ACC112 (cell line): ENCODE measurements at regions not wholly inside any gene's neighbourhood (a gene's known extent, or its start where the extent isn't known, plus 50 kb on each side); places are given as distances from the start of the nearest gene placed in this dataset.
A peak's percentile ranks its signal among the peaks of the same experiment; 100 is the strongest.

Source experiments
- H2AFZ ChIP-seq: fragments of 200-600 bp; sonication (generic); one replicate; pipeline ENCODE4 v1.6.0; 2017; ENCODE audit warnings: antibody characterized with exemption, low read length; ENCODE audit not compliant: unreplicated experiment
- H3K27ac ChIP-seq: fragments of 200-600 bp; sonication (generic); 2 replicates; pipeline ENCODE4 v1.5.1; 2014; ENCODE audit warnings: low read depth, mild to moderate bottlenecking, antibody characterized with exemption, low read length, moderate library complexity
- H3K27me3 ChIP-seq: fragments of 200-600 bp; sonication (generic); 2 replicates; pipeline ENCODE4 v1.6.1; 2014; ENCODE audit warnings: mild to moderate bottlenecking, antibody characterized with exemption, low read length, moderate library complexity, mixed read lengths; ENCODE audit not compliant: insufficient read depth
- H3K36me3 ChIP-seq: fragments of 200-600 bp; sonication (generic); 2 replicates; pipeline ENCODE4 v1.6.1; 2016; ENCODE audit warnings: mild to moderate bottlenecking, antibody characterized with exemption, low read length, moderate library complexity, mixed read lengths; ENCODE audit not compliant: insufficient read depth
- H3K4me1 ChIP-seq: fragments of 200-600 bp; sonication (generic); one replicate; pipeline ENCODE4 v1.6.1; 2016; ENCODE audit warnings: low read length, mixed read lengths; ENCODE audit not compliant: insufficient read depth, unreplicated experiment, control insufficient read depth
- H3K4me3 ChIP-seq: fragments of 200-600 bp; sonication (generic); 2 replicates; pipeline ENCODE4 v1.5.1; 2014; ENCODE audit warnings: mild to moderate bottlenecking, low read depth, low read length
- H3K79me2 ChIP-seq: fragments of 200-600 bp; sonication (generic); one replicate; pipeline ENCODE4 v1.6.0; 2016; ENCODE audit warnings: low read length; ENCODE audit not compliant: control insufficient read depth, unreplicated experiment, insufficient read depth

DNA sequence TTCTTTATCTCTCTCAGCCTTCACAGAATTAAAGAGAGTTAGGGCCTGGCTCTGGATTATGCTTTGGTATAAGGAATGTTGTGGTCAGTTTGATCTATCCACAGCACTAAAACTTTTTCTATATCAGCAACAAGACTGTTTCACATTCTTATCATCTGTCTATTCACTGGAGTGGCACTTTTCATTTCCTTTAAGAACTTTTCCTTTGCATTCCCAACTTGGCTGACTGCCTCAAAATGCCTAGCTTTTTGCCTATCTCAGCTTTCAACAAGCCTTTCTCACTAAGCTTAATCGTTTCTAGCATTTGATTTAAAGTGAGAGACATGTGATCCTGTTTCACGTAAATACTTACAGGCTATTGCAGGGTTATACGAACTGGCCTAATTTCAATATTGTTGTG is 471.8 kb downstream of the GBE1 start:
- H3K79me2 ChIP-seq: no peaks in the 10 kb centered on the region
- H3K36me3 ChIP-seq: no peaks in the 10 kb centered on the region
- H3K4me1 ChIP-seq: no peaks in the 10 kb centered on the region
- H2AFZ ChIP-seq: no peak overlapping the region
- no peak overlapping the region for H3K4me3 ChIP-seq
- H3K27ac ChIP-seq: no peak overlapping the region
- H3K27me3 ChIP-seq: no peaks in the 10 kb centered on the region

DNA sequence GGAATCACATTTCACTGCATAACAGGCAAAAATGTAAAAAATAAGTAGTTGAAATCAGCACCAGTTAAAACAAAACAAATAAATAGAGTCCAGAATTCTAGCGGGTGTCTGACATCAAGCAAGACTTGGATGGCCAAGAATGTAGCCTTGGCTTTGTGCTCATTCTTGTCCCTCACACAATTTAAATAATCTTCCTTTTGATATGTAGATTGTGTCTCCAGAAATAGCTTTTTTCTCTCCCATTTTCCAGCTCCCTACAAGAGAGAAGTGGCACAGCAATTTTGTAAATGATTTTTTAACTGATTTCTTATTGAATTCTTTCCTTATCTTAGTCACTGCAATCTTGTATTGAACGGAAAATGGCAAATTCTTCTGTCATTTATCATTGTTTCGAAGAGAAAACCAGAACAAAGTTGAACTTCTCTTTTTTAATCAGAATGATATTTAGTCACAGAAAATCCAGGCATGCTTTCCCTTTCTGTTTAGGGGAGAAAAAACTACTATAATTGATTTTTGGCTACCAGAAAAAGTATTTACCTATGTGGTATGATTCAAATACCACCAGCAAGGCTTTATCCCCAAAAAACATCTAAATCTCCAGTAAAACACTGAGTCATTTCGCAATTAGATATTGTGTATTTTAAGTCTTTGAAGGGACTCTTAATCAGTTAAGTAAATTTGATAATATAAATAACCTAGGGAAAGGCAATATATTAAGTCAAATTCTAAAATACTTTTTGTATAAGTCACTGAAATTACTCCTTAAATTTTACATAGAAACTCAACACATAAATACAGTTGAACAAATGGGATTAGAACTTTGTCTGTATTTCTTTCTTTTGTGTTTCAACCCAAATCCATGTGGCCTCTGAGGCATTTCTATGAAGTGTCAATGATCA is 481.7 kb downstream of the GBE1 start:
- H3K27me3 ChIP-seq: no peaks in the 10 kb centered on the region
- peak overlapping the region; percentile 58 for H3K4me3 ChIP-seq
- peaks cover 32% of the 10 kb centered on the region for H3K4me1 ChIP-seq
- no peaks in the 10 kb centered on the region for H3K36me3 ChIP-seq
- H3K79me2 ChIP-seq: no peaks in the 10 kb centered on the region
- H3K27ac ChIP-seq: peak overlapping the region; percentile 94
- peak overlapping the region; percentile 68 for H2AFZ ChIP-seq

DNA sequence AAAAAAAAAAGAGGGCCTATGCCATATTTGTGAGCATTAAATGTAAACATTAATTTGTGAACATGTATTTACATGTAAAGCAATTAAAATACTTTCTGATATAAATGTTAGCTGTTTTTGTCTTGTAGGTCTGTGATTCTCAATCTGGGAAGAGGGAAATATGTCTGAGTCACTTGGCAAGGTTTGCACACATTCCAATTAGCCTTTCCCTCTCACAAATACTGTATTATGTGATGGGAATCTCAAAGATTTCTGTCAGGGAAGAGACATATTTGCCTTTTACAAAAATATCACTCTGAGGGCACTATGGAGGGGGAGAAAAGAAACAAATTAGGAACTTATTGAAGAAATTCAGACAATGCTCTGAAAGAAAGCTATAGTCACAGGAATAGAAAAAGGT is 483.6 kb downstream of the GBE1 start:
- Histone ChIP-seq H2AFZ (no peak overlapping the region), H3K4me3 (no peak overlapping the region), H3K4me1 (peaks cover 37% of the 10 kb centered on the region), H3K27ac (peak overlapping the region; percentile 94; the same call in 1 of the 2 replicates), H3K79me2 (no peaks in the 10 kb centered on the region), H3K27me3 (no peaks in the 10 kb centered on the region), H3K36me3 (no peaks in the 10 kb centered on the region)

DNA sequence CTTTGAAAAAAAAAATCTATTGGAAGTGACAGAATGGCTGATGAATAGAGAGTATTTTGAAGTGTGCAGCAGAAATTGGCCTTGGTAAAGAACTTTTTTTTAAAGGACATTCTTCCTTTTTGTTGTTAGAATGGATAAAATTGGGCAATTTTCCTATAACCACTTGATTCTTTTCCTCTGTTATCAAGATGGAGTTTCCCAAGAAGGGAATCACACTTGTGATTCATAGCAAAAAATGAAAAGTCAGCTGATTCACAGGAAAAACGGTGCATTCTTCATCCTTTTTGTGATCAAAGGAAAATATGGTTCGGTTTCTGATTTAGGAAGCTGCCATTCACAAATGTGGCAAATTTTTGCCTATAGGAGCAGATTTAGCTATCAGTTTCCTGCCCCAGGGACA is 486.8 kb downstream of the GBE1 start:
- Histone ChIP-seq H3K27me3 (no peaks in the 10 kb centered on the region), H2AFZ (no peak overlapping the region), H3K27ac (peak overlapping the region; percentile 53; the same call in 1 of the 2 replicates), H3K4me3 (no peak overlapping the region), H3K79me2 (no peaks in the 10 kb centered on the region), H3K4me1 (peaks cover 24% of the 10 kb centered on the region), H3K36me3 (no peaks in the 10 kb centered on the region)

DNA sequence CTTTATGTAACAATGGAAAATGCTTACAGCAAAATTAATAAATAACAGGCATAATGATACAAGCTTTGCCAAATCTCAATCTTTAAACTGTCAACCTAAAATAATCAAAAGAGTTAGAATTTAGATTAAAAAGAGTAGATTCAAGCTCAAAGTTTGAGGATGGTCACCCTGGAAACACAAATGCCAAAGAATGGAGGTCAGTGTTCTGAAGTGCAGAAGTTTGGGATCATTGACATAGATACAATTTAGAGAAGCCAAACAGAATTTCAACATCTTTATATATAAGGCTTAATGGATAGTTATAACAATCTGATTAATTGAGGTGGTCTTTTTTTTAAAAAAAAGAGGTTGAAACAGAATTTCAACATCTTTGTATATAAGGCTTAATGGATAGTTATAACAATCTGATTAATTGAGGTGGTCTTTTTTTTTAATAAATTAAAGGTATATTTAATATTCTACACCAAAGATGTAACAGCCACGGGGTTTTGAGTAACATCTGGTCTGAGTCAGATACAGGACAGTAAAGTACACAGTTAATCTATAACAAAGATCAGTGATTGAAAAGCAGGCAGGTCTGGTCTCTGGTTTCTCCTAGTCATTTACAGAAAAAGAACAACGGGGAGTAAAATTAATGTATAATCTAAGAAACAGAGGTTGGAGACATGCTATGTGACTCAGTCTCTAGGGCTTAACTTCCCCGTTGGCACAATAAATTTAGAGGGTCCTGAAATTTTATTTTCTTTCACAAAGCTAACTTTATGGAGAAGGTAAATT is 490.7 kb downstream of the GBE1 start:
- H3K27me3 ChIP-seq: no peaks in the 10 kb centered on the region
- no peaks in the 10 kb centered on the region for H3K36me3 ChIP-seq
- no peak overlapping the region for H2AFZ ChIP-seq
- no peaks in the 10 kb centered on the region for H3K79me2 ChIP-seq
- H3K27ac ChIP-seq: no peak overlapping the region
- H3K4me3 ChIP-seq: no peak overlapping the region
- peaks cover 5% of the 10 kb centered on the region for H3K4me1 ChIP-seq

DNA sequence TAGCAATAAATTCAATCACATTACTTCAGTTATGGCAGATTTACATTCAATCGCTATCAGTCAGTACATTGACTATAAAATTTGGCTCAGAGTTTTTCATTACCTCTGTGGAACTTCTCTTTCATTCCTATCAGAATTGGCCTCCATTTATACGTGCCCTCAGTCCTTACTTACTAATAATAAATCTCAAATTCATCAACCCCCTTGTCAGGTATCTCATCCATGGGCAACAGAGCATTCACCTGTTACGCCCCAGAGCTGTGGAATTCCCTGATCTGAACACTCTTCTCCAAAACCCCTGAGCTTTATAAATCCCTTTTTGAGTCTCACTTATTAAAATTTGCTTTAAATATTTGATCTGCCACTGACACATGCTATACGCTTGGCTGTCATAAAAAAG is 492.9 kb downstream of the GBE1 start:
- H2AFZ ChIP-seq: no peak overlapping the region
- H3K27ac ChIP-seq: no peak overlapping the region
- no peak overlapping the region for H3K4me3 ChIP-seq
- H3K27me3 ChIP-seq: no peaks in the 10 kb centered on the region
- H3K36me3 ChIP-seq: no peaks in the 10 kb centered on the region
- no peaks in the 10 kb centered on the region for H3K79me2 ChIP-seq
- no peaks in the 10 kb centered on the region for H3K4me1 ChIP-seq

DNA sequence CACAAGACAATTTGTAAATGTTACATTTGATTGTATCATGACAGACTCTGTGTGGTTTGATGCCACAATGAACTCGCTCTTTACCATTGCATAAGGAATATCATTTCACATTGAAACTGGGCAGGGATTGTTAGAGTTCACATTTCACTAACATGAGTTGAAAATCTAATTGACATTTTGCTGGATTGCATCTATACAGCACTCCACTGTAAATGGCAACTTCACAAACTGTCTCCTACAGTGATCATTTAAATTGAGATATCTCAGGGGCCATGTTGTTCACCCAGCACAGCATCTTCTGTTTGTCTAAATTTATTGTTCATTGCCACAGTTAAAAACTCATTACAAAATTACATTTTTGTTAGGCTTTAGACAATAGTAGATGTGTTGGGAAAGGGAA is 499.4 kb downstream of the GBE1 start:
- Histone ChIP-seq H2AFZ (no peak overlapping the region), H3K4me3 (no peak overlapping the region), H3K36me3 (no peaks in the 10 kb centered on the region), H3K27me3 (no peaks in the 10 kb centered on the region), H3K4me1 (no peaks in the 10 kb centered on the region), H3K27ac (no peak overlapping the region), H3K79me2 (no peaks in the 10 kb centered on the region)

DNA sequence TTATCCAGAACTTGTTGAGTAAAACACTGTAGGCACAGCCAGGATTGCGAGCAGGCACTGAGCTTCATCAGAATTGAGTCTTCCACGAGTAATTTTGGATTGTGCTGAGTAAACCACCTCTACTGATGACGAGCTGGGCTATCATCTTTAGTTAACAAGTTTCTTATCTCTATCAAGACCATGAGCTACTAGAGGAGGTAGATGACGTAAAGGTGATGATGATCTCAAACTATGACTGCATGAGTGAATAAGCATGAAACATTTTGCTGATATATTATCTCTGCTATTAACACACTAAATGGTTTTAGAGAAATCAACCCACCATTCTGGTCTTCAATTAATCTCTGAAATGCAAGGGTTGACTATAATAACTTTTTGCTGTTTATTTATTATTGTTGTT is 506.0 kb downstream of the GBE1 start:
- Histone ChIP-seq H3K27ac (no peak overlapping the region), H2AFZ (no peak overlapping the region), H3K4me3 (no peak overlapping the region), H3K79me2 (no peaks in the 10 kb centered on the region), H3K36me3 (no peaks in the 10 kb centered on the region), H3K27me3 (no peaks in the 10 kb centered on the region), H3K4me1 (peaks cover 5% of the 10 kb centered on the region)

DNA sequence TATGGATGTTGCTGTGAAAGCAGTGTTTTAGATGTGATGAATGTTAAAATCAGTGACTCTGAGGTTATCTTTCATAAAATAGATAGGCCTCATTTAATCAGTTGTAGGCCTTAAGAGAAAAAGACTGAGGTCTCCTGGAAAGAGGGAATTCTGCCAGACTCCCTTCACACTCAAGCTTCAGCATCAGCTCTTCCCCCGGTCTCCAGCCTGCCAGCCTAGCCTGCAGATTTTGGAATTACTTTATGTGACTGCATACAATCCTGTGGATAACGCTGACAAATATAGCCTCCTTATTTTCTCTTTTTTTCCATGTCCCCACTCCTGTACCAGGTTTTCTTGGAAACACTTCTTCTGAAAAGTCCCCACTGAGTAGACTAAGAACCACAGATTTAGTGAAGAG is 510.3 kb downstream of the GBE1 start:
- no peak overlapping the region for H2AFZ ChIP-seq
- H3K36me3 ChIP-seq: no peaks in the 10 kb centered on the region
- H3K27ac ChIP-seq: no peak overlapping the region
- H3K4me3 ChIP-seq: no peak overlapping the region
- H3K4me1 ChIP-seq: peaks cover 23% of the 10 kb centered on the region
- no peaks in the 10 kb centered on the region for H3K79me2 ChIP-seq
- H3K27me3 ChIP-seq: no peaks in the 10 kb centered on the region

DNA sequence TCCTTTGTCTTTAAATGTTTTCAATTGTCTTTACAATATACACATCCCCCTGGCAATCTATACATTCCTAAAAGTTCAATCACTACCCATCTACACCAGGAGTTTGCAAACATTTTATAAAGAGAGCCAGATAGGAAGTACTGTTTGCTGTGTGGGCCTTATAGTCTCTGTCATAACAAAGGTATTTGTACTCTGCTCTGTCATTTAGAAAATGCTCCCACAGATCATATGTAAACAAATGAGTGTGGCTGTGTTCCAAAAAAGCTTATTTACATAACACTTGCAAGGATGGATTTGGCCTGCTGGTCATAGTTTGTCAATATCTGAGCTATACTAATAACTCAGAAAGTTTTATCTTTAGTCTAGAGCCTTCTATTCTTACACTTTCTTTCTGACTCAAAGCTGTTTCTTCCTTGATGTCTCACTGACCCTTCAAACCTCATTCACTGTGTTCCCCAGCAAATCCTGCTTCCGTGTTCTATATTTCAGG is 511.9 kb downstream of the GBE1 start:
- Histone ChIP-seq H3K27ac (peak overlapping the region; percentile 51), H2AFZ (peak overlapping the region; percentile 26), H3K4me1 (peaks cover 32% of the 10 kb centered on the region), H3K27me3 (no peaks in the 10 kb centered on the region), H3K4me3 (peak overlapping the region; percentile 4; the same call in 1 of the 2 replicates), H3K36me3 (no peaks in the 10 kb centered on the region), H3K79me2 (no peaks in the 10 kb centered on the region)
